NB4 (cell line): ENCODE measurements at regions not wholly inside any gene's neighbourhood (a gene's known extent, or its start where the extent isn't known, plus 50 kb on each side); places are given as distances from the start of the nearest gene placed in this dataset.

Experiments used
- DNase-seq: peaks from one replicate; pipeline ENCODE4 v3.0.0; 2010; ENCODE audit warnings: low read depth
- H3K4me3 ChIP-seq: one replicate; pipeline ENCODE4 v1.5.1; 2011; ENCODE audit warnings: mild to moderate bottlenecking, low read depth, low read length, moderate library complexity
- MYC ChIP-seq: IDR thresholded peaks from 2 replicates; pipeline ENCODE4 v1.6.1; 2011; ENCODE audit warnings: low read depth, low read length
- POLR2A ChIP-seq: IDR thresholded peaks from 2 replicates; pipeline ENCODE4 v1.6.1; 2011; ENCODE audit warnings: mild to moderate bottlenecking; ENCODE audit not compliant: insufficient read length; ENCODE audit errors: extremely low read depth
- TF ChIP-seq, protein P1 (sequence below): IDR thresholded peaks from 2 replicates; pipeline ENCODE4 v1.6.1; 2011; ENCODE audit warnings: low read depth, low read length
- TF ChIP-seq, protein P2 (sequence below): IDR thresholded peaks from one replicate; pipeline ENCODE4 v1.5.1; 2012; ENCODE audit warnings: low read depth, low read length

DNA sequence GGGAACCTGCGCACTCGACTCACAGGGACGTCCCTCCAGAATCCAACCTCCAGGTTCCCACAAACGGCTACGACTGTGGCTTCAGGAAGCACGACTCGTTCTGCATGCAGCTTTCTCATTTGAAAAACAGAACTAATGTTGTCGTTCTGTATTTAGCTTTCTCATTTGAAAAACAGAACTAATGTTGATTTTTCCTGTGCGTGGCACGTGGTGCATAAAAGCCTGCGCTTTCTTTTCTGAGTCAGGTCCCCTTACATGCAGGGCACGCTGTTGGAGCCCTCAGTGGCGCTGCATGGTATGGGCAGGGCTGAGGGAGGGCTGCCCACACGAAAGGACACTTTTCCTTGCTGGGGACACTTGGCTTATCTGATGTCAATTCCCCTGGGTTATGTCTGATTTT is 124.3 kb downstream of the TMEM18 start:
- TF ChIP-seq, protein P1, sequence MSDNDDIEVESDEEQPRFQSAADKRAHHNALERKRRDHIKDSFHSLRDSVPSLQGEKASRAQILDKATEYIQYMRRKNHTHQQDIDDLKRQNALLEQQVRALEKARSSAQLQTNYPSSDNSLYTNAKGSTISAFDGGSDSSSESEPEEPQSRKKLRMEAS: no peak
- no peak for TF ChIP-seq POLR2A
- TF ChIP-seq, protein P2, sequence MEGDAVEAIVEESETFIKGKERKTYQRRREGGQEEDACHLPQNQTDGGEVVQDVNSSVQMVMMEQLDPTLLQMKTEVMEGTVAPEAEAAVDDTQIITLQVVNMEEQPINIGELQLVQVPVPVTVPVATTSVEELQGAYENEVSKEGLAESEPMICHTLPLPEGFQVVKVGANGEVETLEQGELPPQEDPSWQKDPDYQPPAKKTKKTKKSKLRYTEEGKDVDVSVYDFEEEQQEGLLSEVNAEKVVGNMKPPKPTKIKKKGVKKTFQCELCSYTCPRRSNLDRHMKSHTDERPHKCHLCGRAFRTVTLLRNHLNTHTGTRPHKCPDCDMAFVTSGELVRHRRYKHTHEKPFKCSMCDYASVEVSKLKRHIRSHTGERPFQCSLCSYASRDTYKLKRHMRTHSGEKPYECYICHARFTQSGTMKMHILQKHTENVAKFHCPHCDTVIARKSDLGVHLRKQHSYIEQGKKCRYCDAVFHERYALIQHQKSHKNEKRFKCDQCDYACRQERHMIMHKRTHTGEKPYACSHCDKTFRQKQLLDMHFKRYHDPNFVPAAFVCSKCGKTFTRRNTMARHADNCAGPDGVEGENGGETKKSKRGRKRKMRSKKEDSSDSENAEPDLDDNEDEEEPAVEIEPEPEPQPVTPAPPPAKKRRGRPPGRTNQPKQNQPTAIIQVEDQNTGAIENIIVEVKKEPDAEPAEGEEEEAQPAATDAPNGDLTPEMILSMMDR: no peak
- TF ChIP-seq MYC: no peak
- no peak for DNase-seq
- no peak overlapping the region for H3K4me3 ChIP-seq

DNA sequence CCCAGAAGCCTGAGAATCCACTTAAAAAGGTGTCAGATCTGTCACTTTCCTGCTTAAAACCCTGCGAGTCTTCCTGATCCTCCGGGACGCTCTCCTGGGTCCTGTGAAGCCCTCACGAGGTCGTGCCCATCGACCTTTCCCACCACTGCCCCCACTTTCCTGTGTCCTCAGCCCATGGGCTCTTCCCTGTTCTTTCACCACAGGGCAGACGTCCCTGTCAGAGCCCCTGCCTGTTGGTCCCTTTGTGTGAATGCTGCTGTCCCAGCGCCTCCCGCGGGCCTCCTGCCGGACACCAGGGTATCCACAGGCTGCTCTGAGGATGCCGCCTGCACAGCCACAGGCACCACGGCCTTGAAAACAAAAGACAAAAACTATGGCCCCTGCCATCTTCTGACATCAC is 125.6 kb downstream of the TMEM18 start:
- TF ChIP-seq POLR2A: no peak
- TF ChIP-seq, protein P2: no peak
- TF ChIP-seq, protein P1: no peak
- TF ChIP-seq MYC: no peak
- no peak overlapping the region for H3K4me3 ChIP-seq
- DNase-seq: no peak

DNA sequence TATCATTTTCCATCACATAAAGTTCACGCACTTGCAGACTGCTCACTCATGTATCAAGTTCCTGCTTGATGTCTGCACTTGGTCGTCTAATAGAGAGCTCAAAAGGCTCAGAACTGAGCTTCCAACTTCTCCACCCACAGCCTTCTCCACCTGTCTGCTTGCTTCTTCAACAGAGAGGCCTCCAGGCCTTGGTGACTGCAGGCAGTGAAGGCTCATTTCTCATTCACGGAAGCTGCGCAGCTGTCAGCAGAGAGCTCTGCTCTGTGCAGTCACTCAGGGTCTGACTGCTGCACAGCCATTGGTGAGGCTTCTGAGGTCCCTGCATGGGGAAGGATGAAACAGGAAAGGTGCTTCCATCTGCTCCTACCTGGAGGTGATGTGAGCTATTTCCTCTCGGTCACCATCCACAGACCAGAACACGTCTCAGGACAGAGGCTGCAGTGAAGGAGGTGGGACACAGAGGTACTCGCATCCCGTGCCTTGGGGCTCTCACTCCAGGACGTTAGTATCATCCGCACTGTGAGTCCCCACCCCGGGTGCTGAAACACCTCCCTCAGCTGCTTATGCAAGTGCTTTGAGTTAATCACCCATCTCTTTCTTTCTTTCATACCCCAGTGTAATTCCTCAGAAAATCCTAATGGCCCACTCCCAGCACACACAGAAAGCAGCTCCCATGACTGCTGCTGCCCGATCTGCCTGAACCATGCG is 126.2 kb downstream of the TMEM18 start:
- TF ChIP-seq, protein P1: no peak
- TF ChIP-seq POLR2A (no peak), MYC (no peak)
- TF ChIP-seq, protein P2: no peak
- no peak overlapping the region for H3K4me3 ChIP-seq
- no peak for DNase-seq

DNA sequence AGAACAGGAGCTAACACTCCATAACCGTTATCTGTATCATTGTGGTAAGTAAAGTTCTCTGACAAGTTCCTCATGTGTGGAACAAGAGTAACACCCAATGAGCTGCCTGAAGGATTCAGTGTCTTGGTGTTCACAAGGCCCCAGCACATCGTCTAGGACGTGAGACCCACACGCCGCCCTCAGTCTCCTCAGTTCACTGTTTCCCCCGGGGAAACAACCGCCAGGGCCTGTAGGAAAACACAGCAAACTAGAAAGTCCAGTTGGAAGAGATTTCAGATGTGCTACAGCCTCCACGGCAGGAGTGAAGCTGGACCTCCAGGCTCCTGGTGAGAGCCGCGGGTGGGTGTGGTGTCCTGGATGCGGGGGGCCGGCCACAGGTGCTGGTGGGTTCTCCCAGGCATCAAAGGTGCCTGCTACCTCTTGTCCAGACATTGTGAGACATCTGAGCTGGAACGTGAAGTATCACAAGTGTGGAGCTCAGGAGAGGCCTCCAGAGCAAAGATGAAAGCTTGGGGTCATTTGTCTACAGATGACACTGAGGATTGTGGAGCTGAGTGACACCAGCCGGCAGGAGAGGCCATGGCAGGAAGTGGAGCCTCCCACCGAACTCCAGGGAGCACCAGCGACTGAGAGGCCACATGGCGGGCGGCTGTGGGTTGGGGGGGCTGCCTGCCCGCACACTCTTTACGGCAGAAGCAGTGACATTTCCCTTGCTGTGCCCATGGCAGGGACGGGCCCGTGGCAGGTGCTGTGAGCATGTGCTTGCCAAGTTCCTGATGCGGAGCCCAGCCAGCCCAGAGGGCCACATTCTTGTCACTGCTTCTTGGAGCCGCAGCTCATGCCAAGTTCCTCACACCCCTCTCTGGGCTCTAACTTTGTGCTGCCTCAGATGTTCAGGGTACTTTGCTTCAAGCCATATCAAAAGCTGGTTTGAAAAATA is 131.2 kb downstream of the TMEM18 start:
- DNase-seq: no peak
- no peak overlapping the region for H3K4me3 ChIP-seq
- no peak for TF ChIP-seq POLR2A
- TF ChIP-seq, protein P2: no peak
- TF ChIP-seq, protein P1: no peak
- no peak for TF ChIP-seq MYC

DNA sequence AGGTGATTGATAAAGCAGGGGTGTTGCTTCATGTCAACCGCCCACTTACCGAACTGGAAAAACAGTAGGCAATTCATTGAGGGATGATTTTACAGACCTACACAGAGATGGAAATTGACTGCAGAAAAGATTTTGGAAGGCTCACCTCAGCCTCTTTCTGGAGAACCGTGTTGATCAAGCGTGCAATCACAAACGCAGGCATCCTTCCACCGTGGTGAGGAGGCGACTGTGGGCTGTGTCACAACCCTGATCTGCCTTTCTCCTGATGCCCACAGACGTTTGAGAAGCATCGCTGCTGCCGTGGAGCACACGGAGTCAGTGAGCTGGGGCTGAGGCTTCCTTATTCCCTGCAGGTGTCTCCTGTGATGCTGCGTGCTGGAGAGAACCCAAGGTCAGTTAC is 132.0 kb downstream of the TMEM18 start:
- TF ChIP-seq POLR2A (no peak), MYC (no peak)
- TF ChIP-seq, protein P2: no peak
- TF ChIP-seq, protein P1: no peak
- no peak overlapping the region for H3K4me3 ChIP-seq
- no peak for DNase-seq
